MCF 10A (cell line): ENCODE measurements at regions not wholly inside any gene's neighbourhood (a gene's known extent, or its start where the extent isn't known, plus 50 kb on each side); places are given as distances from the start of the nearest gene placed in this dataset.

Experiments
- BruUV-seq: library from RNA; stranded (reverse); fragments of 400-500 nt; replicated peaks from 2 replicates; lab custom pipeline; 2021; lab: Mats Ljungman, UMichigan
- CTCF ChIA-PET: fragments of 300-600 bp; sonication (Branson Sonifier 250); formaldehyde crosslinking; extraction: SDS; loops from one replicate; lab custom pipeline; 2021; ENCODE audit warnings: antibody characterized with exemption, inconsistent platforms; lab: Yijun Ruan, JAX
- POLR2A ChIA-PET: fragments of 300-600, 350-650 bp; sonication (Branson Sonifier 250); formaldehyde crosslinking; extraction: SDS; loops from one replicate; lab custom pipeline; 2020; ENCODE audit warnings: antibody characterized with exemption, inconsistent platforms; lab: Yijun Ruan, JAX
- DNase-seq: peaks from one replicate; pipeline ENCODE4 v3.0.0-alpha.2; 2018; ENCODE audit not compliant: unreplicated experiment
- H3K27ac Mint-ChIP-seq: one replicate; pipeline ENCODE4 v1.8.0; 2022; ENCODE audit warnings: mild to moderate bottlenecking, low read depth, mixed read lengths; ENCODE audit not compliant: unreplicated experiment
- H3K27me3 Mint-ChIP-seq: one replicate; pipeline ENCODE4 v1.8.0; 2022; ENCODE audit warnings: mixed read lengths; ENCODE audit not compliant: insufficient read depth, unreplicated experiment
- H3K36me3 Mint-ChIP-seq: one replicate; pipeline ENCODE4 v1.8.0; 2022; ENCODE audit warnings: mild to moderate bottlenecking, moderate library complexity, mixed read lengths; ENCODE audit not compliant: insufficient read depth, unreplicated experiment
- H3K4me1 Mint-ChIP-seq: one replicate; pipeline ENCODE4 v1.8.0; 2022; ENCODE audit warnings: mixed read lengths; ENCODE audit not compliant: insufficient read depth, unreplicated experiment
- H3K4me3 Mint-ChIP-seq: one replicate; pipeline ENCODE4 v1.8.0; 2022; ENCODE audit warnings: mild to moderate bottlenecking, moderate library complexity, mixed read lengths; ENCODE audit not compliant: unreplicated experiment
- H3K9me3 Mint-ChIP-seq: one replicate; pipeline ENCODE4 v1.8.0; 2022; ENCODE audit warnings: mixed read lengths; ENCODE audit not compliant: unreplicated experiment
- CTCF ChIP-seq: fragments of 200-600 bp; IDR thresholded peaks from one replicate; pipeline ENCODE4 v1.8.0; 2022; ENCODE audit warnings: antibody characterized with exemption, mild to moderate bottlenecking; ENCODE audit not compliant: unreplicated experiment
- intact Hi-C: fragments of 100-400 bp; cut with micrococcal nuclease; formaldehyde crosslinking; loops from 2 replicates; pipeline ENCODE4 v1.14.1; 2022

GRCh38 chr21:24023936-24024335 lies 1583.3 kb downstream of the MRPL39 start:
- DNase-seq: no peak
- no peak for TF ChIP-seq CTCF
- Mint-ChIP-seq H3K27me3 (no peaks in the 10 kb centered on the region), H3K4me1 (no peaks in the 10 kb centered on the region), H3K4me3 (no peak overlapping the region), H3K27ac (no peak overlapping the region), H3K9me3 (peaks cover 8% of the 10 kb centered on the region), H3K36me3 (peaks cover 7% of the 10 kb centered on the region)
- ChIA-PET POLR2A (no interaction called here), CTCF (no interaction called here)
- BruUV-seq: no TSS peak
- intact Hi-C loops: no loop called here

GRCh38 chr21:24023402-24023801 lies 1583.9 kb downstream of the MRPL39 start:
- Mint-ChIP-seq H3K9me3 (peaks cover 9% of the 10 kb centered on the region), H3K36me3 (peaks cover 7% of the 10 kb centered on the region), H3K27me3 (no peaks in the 10 kb centered on the region), H3K4me3 (no peak overlapping the region), H3K27ac (no peak overlapping the region), H3K4me1 (no peaks in the 10 kb centered on the region)
- no peak for DNase-seq
- no peak for TF ChIP-seq CTCF
- intact Hi-C loops: no loop called here
- POLR2A ChIA-PET: no interaction called here
- CTCF ChIA-PET: no interaction called here
- BruUV-seq: no TSS peak

GRCh38 chr21:24014381-24014780 lies 1592.9 kb downstream of the MRPL39 start:
- peaks cover 20% of the 10 kb centered on the region for H3K9me3 Mint-ChIP-seq
- no peaks in the 10 kb centered on the region for H3K27me3 Mint-ChIP-seq
- H3K36me3 Mint-ChIP-seq: no peaks in the 10 kb centered on the region
- no peak overlapping the region for H3K27ac Mint-ChIP-seq
- POLR2A ChIA-PET: interaction anchor here (0.6 kb wide), 1 partner anchor 64 kb away, joined by 3 read pairs; no protein-coding TSS in a partner anchor
- no peak overlapping the region for H3K4me3 Mint-ChIP-seq
- DNase-seq: no peak
- no peak for TF ChIP-seq CTCF
- CTCF ChIA-PET: interaction anchor here (0.6 to 1.1 kb wide), 2 partner anchors 31 to 1412 kb away, joined by 3 read pairs; no protein-coding TSS in a partner anchor
- H3K4me1 Mint-ChIP-seq: peaks cover 6% of the 10 kb centered on the region
- no TSS peak for BruUV-seq
- intact Hi-C loops: no loop called here

- Mint-ChIP-seq H3K27ac (no peak overlapping the region), H3K9me3 (peaks cover 15% of the 10 kb centered on the region), H3K4me3 (no peak overlapping the region), H3K36me3 (no peaks in the 10 kb centered on the region), H3K4me1 (peaks cover 6% of the 10 kb centered on the region), H3K27me3 (no peaks in the 10 kb centered on the region)
- intact Hi-C loops: no loop called here
- ChIA-PET CTCF (interaction anchor here (0.6 to 0.7 kb wide), 2 partner anchors 23 to 205 kb away, joined by 3 read pairs; no protein-coding TSS in a partner anchor), POLR2A (no interaction called here)
- no peak for TF ChIP-seq CTCF
- BruUV-seq: no TSS peak
- no peak for DNase-seq
These were observed 1596.2 kb downstream of the MRPL39 start for GRCh38 chr21:24011087-24011486.
